Posterior cingulate gyrus (tissue), 11 donors: ENCODE measurements at regions not wholly inside any gene's neighbourhood (a gene's known extent, or its start where the extent isn't known, plus 50 kb on each side); places are given as distances from the start of the nearest gene placed in this dataset.

Experiments used
- DNase-seq, 10 donors: peaks; one replicate each; pipeline versions ENCODE4 v3.0.0 to v3.0.0-alpha.2; 2020 to 2021; ENCODE audit warnings: mixed read lengths in 3 of 10
- intact Hi-C: fragments of 100-400 bp; cut with DNase I; formaldehyde crosslinking; loops from one replicate; pipeline ENCODE4 v1.15.1; 2023

DNA sequence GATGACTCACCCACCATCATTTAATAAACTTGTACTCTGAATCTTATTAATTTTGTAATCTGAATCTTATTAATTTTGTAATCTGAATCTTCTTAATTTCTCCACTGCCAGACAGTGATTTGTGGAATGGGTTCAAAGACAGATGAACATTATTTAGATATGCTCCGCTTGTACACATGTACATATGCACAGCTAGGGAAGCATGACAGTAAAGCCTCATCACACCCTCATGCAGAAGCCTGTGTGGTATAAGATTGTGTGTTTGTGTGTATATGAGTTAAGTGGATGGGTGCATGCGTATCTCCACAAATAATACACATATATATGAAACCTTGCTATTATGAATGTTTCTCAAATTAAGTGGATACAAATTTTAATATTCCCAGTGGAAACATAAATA, 318.5 kb upstream of the SFRP2 start:
- no peak for DNase-seq
- intact Hi-C loops: no loop called here

DNA sequence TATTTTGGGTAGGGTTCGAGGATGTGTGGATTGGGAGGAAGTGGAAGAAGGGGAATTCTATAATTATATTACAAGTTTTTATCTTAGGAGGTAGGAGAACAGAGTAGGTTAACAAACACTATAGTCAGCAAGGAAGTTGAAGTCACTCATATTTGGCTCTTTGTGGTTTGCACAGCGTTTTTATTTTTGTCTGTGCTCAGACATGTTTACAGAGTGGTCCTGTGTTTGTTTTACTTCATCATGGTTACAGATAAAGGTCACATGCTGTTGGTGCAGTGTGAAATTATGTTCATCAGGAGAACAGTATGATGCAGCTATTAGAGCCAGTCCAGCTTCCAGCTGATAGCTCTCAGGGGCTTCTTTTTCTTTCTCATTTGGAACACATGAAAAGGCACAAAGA, 299.9 kb upstream of the SFRP2 start:
- intact Hi-C loops: no loop called here

DNA sequence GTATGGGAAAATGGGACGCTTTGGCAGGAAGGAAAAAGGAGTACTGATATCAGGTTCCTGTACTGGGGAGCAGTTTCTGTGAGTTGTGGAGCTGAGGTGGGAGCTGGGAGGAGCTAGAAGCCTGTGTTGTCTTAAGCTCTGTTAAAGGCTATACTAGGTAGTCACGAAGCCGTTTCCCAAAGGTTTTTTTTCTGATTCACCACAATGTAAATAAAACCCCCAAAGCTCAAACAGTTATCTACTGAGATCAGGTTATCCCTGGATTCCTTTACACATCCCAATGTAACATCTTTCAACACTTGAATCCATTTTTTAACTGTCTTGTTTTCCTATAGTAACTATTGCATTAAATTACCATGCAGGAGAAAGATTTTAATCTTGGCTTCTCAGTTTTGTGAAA, 297.4 kb upstream of the SFRP2 start:
- intact Hi-C loops: no loop called here
- DNase-seq: no peak

More for the DNA sequence above, 299.9 kb upstream of the SFRP2 start:
- no peak for DNase-seq

DNA sequence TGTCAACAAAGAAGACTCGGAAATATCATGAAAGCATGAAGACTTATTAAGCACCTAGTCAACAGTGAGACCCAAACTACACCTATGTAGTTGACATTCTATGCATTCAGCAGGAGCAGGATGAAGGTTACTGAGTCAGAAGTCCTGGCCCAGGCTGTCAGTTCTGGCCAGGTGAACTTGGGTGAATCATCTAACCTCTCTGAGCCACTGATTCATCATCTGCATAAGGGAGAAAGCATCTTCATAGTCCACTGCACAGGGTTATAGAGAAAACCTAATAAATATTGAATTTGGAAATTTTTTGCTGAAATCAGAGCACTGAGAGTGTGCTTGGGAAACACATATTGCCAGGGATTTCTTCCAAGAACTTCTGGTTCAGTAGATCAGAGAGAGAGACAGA, 296.0 kb upstream of the SFRP2 start:
- intact Hi-C loops: no loop called here
- no peak for DNase-seq

DNA sequence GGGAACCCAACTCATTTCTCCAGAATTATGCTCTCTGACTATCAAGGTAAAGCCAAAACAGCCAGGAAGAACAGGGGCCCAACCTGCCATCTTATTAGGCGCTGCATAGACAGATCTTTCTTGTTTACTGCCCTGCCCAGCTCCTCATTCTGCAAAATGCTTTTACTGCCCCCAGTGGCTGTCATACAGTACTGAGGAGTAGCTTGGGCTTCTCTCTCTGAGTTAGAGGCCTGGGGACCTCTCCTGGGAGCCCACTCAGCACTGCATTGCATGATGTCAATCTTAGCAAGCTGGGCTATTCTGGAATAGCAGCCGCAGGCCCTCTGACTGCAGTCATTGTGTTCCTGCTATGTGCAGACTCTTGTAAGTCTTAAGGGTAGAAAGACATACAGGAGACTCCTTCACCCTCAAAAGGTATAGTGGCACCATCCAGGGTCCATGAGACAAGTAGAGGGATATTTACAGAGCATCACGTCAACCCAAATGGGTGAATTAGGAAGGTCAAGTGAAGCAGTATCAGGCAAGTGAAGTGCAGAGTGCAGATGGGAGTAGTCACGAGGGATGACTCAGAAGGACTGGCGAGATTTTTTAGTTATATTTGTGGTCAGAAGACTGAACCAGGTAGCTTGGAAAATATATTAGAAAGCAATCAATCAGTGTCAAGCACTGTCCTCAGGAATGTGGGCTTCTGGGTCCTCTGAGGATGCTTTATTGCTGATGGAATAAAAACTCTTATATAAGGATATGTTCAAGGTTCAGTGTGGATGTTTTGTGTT, 294.1 kb upstream of the SFRP2 start:
- no peak for DNase-seq
- intact Hi-C loops: no loop called here

DNA sequence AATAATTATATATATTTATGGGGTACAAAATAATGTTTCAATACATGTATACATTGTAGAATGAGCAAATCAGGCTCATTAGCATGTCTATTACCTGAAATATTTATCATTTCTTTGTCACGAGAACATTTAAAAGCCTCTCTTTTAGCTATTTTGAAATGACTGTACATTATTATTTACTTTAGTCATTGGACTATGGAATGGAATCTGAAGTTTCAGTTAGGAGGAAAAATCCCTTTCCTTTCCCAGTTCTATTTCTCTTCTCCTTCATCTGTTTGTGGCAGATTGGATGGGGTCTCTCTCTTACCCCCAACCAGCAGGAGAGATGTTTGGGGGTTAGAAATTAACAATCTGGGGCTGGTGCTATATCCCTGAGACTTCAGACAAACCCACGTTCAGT, 292.5 kb upstream of the SFRP2 start:
- no peak for DNase-seq
- intact Hi-C loops: no loop called here

DNA sequence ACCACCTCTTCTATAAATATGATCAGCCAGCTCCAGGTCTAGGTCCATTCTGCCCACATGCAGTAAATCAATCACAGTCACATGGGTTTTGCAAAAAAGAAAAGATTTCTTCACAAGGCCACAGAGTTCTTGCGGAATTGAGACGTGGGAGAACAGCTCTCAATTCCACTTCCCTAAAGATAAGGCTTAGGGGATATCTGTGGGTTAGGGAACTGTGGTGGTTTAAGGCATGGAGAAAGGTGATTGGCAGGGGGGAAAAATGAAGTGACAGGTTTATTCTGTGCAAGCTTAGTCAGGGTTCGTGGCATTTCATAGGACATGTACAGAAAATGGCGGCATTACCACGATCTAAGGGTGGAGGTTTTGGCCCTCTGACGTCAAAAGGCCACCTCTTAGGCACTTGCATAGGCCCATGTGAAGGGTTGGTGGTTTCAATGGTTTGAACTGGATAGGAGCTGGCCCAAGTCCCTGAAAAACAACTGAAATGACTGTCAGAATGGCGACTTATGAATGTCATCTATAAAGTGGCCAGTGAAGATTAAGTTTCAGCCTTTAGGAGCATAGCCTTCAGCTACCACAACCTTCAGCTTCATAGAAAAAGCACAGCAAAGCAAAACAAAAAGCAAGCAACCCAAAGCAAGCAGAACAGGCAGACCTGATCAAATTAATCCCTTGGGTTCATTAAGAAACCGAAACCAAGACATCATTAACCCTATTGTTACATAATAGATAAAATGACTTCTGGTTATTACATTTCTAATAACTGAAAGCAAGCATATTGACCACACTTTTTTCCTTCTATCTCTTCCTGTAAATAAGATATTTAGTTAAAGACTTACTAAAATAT, 289.8 kb upstream of the SFRP2 start:
- DNase-seq: no peak
- intact Hi-C loops: no loop called here

DNA sequence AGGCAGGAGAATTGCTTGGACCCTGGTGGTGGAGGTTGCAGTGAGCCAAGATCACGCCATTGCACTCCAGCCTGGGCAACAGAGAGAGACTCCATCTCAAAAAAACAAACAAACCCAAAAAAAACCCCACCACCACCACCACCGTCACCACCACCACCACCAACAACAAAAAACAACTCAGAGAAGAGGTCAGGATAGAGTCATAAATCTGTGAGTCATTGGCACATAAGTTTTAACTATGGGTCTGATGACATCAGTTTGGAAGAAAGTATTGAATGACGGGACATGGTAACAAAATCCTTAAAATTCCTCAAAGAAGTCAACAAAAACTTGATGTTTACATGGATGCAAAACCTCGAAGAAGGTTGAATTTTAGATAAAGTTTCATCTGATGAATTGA, 288.0 kb upstream of the SFRP2 start:
- no peak for DNase-seq
- intact Hi-C loops: no loop called here

DNA sequence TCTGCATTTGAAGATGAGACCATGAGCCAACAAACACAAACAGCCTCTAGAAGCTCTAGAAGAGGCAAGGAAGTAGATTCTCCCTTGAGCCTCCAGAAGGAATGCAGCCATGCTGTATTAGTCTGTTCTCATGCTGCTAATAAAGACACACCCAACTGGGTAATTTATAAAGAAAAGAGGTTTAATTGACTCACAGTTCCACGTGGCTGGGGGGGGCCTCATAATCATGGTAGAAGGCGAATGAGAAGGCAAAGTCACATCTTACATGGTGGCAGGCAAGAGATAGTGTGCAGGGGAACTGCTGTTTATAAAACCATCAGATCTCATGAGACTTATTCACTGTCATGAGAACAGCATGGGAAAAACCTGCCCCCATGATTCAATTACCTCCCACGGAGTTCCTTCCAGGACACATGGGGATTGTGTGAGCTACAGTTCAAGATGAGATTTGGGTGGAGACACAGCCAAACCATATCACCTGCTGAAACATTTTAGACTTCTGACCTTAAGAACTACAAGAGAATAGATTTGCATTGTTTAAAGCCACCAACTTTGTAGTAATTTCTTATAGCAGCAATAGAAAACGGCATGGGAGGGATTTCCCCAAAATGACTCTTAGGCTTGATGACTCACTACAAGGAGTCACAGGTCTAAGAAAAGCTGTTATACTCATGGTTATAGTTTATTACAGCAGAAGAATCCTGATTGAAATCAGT, 284.4 kb upstream of the SFRP2 start:
- intact Hi-C loops: no loop called here
- DNase-seq: no peak

DNA sequence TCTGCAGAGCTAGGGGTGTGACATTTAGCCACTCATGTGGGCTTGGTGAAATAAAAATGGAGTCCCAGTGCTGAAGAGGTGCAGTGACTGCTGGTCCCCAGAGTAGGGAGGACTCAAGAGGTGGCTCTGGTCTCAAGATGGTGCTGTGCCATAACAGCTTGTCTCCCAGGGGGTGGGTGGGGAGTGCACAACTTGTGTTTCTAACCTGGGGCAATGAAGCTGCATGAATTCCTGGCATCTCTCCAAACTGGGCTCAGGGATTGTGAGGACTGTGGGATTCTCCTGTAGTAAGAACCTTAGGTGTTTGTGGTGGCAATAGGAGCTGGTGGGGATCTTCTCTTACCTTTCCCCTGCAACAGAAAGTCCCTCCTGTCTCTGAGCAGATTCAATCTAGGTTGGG, 278.9 kb upstream of the SFRP2 start:
- intact Hi-C loops: no loop called here
- no peak for DNase-seq

DNA sequence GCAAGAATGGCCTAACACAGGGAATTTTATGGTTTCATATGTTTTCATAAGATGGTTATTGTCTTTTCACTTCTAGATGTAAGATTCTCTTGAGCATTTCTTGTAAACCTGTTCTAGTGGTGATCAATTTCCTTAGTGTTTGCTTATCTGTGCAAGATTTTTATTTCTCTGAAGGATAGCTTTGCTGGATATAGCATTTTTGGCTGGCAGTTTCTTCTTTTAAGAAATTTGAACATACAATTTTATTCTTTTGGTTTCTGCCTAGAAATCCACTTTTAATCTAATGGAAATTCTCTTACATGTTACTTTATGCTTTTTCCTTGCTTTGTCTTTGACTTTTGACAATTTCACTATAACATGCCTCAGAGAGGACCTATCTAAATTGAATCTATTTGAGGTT, 276.5 kb upstream of the SFRP2 start:
- intact Hi-C loops: no loop called here
- DNase-seq: no peak

DNA sequence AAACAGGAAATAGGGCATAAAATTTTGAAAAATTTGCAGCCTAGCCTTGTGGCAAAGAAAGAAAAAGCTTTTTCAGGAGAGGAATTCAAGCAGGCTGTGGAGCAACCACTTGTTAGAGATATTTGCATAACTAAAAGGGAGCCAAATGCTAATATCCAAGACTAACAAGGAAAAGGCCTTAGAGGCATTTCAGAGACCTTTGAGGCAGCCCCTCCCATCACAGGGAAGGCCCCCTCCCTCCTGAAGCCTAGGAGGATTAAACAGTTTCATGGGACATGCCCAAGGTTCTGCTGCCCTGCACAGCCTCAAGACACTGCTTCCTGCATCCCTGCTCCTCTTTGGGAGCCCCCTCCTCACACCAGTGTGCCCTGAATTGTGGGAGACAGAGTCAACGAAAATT, 275.4 kb upstream of the SFRP2 start:
- intact Hi-C loops: no loop called here
- DNase-seq: no peak

DNA sequence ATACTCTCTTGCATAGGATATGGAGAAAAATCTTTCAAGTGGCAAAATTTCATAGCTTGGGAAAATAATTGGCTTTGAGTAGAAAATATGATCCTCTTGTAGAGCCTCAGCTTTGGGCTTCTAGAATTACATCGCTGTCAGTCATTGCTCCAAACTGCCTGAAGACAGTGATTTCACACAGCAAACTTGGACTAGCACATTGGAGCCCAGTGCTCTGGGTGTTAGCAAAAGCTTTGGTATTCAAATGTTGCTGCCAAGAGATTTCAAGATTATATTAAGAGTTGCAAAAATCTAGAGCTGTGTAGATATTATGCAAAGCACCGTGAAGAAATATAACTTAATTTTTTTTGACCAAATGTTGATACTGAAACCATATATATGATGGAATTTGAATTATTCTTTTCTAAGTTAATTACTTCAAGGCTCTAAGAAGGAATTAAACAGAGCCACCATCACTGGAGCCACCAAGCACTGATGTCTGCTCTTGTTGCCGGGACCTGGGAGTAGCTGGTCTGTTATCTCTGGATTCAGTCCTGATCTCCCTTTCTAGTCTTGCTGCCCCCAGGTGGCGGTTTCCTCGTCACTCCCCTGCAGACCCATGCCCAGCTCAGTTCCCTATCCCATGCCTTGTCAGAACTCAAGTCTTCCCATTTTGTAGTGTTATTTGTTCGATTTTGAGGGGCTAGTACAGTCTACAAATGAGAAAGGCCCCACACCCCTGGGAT, 260.7 kb upstream of the SFRP2 start:
- intact Hi-C loops: no loop called here
- DNase-seq: no peak

DNA sequence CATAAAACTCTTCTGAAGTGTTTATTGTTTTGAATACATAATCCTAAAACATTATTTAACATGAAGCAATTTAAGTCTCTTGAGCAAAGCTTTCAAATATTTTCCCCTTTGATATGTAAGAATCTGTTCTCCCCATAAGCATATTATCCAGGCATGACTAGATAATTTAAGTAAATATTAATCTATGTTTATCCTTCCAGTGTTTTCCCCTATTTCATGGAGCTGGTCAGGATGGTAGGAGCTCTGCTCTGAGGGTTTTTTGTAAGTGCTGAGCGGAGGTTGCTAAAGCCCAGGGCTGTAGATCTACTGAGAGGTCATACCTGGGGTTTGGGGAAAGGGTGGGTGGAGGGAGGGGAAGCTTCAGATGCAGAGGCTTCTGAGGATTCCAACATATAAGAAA, 258.9 kb upstream of the SFRP2 start:
- intact Hi-C loops: no loop called here
- DNase-seq: no peak

DNA sequence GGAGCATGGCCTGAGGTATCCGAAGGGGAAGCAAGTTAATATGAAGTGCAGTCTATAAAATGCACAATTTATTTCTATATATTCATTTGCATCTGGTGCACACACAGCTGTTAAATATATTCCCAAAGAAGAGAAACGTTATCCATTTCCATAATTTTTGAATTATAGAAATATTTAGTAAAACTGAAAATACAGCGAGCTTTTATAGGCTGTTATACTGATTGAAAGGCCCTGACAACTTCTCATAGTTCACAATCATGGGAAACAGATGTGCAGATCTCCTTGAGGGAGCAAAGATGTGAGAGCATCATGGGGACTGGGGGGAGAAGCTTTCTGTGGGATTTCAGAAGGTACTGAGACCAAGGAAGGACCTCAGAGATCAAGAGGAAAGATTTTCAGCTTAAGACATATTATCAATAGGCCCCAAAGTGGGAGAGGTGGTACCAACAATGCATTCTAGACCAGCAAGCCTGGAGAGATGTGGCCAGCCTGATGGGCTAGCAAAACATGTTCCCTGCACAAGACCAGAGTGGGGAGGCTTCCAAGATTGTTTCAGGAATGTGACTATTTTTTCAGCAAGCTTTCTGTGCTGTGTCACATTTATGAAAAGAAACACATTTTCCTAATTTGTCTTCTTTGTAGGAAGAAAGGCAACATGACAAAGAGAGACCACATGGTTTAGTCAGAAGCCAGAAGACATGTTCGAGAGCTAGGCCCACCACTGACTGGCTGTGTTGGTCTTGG, 256.0 kb upstream of the SFRP2 start:
- no peak for DNase-seq

DNA sequence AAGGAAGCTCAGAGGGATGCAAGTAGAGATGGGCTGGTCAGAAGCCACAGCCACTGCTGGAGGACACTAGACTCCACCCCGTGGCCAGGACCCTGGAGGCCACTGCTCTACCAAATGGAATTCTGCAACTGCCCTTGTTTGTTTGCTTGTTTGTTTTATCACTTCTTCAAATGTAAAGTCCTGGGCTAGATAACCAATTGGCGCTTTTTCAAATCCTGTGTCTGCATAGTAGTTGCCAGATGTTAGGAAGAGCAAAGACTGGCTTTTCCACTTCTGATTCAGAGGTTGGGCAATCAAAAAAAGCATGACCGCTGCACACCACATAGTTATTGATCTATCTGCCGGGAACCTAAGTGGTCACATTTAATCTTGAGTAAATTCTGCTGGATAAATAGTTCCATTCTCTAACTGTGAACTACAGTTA, 255.2 kb upstream of the SFRP2 start:
- intact Hi-C loops: no loop called here
- no peak for DNase-seq

More for the DNA sequence above, 256.0 kb upstream of the SFRP2 start:
- intact Hi-C loops: no loop called here

DNA sequence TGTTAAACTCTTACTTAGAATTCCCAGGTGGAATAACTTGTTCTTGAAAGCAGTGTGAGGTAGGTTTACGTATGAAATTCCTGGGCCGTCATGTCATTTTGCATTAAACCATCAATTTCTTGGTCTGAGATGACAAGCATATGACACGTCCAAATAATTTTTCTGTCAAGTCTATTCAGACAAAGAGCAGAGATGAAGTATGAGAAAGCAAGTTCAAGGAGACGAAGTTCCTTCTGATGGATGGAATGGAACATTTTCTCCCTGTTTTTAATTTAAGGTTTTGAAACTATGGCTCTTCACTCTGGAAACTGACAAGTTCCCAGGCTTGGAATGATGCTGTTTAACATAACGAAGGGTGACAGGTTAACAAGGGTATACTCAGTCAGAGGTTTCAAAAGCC, 252.8 kb upstream of the SFRP2 start:
- DNase-seq: no peak
- intact Hi-C loops: no loop called here

DNA sequence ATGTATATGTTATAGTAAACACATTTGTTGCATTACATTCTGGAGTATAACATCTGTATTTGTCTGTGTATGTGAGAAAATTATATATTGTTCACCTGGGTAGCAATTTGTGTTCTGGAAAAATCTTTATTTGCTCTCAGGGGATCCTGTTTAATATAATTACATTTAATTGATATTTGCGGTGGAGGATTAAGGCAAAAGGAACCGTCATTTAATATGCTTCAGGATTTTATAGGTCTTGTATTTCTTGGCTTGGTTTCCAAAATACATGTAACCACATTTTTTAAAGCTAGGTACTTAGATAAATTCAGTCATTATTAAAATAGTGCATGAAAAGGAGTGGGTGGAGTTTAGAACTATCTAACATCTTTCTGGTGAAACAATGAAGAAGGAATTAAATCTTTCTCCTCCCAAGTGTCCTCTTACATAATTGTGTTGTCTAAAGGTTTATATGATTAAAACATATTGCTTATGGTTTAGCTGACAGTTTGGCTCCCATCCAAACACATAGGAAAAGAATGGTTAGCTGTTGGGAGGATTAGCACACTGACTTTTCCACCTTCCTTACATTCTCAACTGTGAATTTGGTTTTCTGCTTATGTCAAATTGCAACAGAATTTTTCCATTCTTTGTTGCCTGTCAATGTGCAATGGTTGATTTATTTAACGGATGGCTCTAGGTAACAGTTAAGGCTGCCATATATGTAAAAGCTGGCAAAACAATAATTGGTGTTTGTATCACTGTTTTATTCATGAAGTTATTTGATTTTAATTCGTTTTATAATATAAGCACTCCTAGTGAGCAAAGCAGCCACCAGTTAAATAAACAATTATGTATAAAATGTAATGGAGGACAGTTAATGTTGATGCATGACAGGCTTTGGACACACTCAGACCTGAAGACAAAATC, 250.8 kb upstream of the SFRP2 start:
- no peak for DNase-seq
- intact Hi-C loops: no loop called here

DNA sequence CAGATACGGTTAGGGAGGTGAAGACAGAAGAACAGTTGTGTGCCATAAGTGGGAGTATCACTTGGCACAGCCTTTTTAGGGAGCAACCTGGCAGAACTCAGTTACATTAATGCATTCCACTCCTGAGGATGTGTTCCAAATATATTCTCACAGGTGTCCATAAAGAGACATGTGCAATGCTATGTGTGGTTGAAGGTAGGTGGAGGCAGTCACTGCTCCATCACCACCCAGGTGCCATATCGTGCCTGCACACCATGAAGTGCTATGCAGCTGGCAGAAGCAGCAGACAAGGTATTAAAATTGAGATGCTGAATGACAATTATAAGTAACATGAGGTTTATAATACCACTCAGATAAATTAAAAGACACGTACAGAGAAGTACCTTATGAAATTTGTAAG, 248.0 kb upstream of the SFRP2 start:
- DNase-seq: no peak
- intact Hi-C loops: no loop called here
